A673 (cell line): ENCODE measurements at regions not wholly inside any gene's neighbourhood (a gene's known extent, or its start where the extent isn't known, plus 50 kb on each side); places are given as distances from the start of the nearest gene placed in this dataset.

ENCODE experiments used
- BruUV-seq: library from RNA; stranded (reverse); fragments of 400-500 nt; replicated peaks from 2 replicates; lab custom pipeline; 2021; lab: Mats Ljungman, UMichigan
- CTCF ChIA-PET: fragments of 300-600 bp; sonication (Branson Sonifier 250); formaldehyde crosslinking; loops from one replicate; lab custom pipeline; 2022; ENCODE audit warnings: antibody characterized with exemption; lab: Charles Lee
- POLR2A ChIA-PET: fragments of 300-600 bp; sonication (Branson Sonifier 250); formaldehyde crosslinking; loops from one replicate; lab custom pipeline; 2022; ENCODE audit warnings: antibody characterized with exemption; ENCODE audit not compliant: low non-redundant PET; lab: Charles Lee
- DNase-seq: peaks from one replicate; pipeline ENCODE4 v3.0.0-alpha.2; 2015; ENCODE audit warnings: low spot score
- H3K27ac ChIP-seq: fragments of 200-600 bp; sonication (generic); 2 replicates; pipeline ENCODE4 v1.5.1; 2016; ENCODE audit warnings: mixed run types, low read depth, mild to moderate bottlenecking, mixed read lengths, antibody characterized with exemption, low read length; ENCODE audit not compliant: poor library complexity, severe bottlenecking
- H3K27me3 ChIP-seq: fragments of 200-600 bp; sonication (generic); replicated peaks from 2 replicates; pipeline ENCODE4 v1.6.1; 2017; ENCODE audit warnings: mixed run types, low read depth, mild to moderate bottlenecking, mixed read lengths, antibody characterized with exemption, low read length; ENCODE audit not compliant: insufficient read depth, poor library complexity
- H3K36me3 ChIP-seq: fragments of 200-600 bp; sonication (generic); 2 replicates; pipeline ENCODE4 v1.6.1; 2016; ENCODE audit warnings: mixed run types, mild to moderate bottlenecking, mixed read lengths, antibody characterized with exemption, low read length; ENCODE audit not compliant: insufficient read depth, poor library complexity, severe bottlenecking
- H3K4me1 ChIP-seq: fragments of 200-600 bp; sonication (generic); 2 replicates; pipeline ENCODE4 v1.6.1; 2017; ENCODE audit warnings: mixed run types, mild to moderate bottlenecking, mixed read lengths, antibody characterized with exemption, low read length; ENCODE audit not compliant: insufficient read depth, poor library complexity, severe bottlenecking
- H3K4me3 ChIP-seq: fragments of 200-600 bp; sonication (generic); 2 replicates; pipeline ENCODE4 v1.5.1; 2016; ENCODE audit warnings: low read depth, mixed run types, mild to moderate bottlenecking, mixed read lengths, low read length; ENCODE audit not compliant: poor library complexity, severe bottlenecking
- H3K9me3 ChIP-seq: fragments of 200-600 bp; sonication (generic); 2 replicates; pipeline ENCODE4 v1.6.1; 2016; ENCODE audit warnings: mixed run types, low read depth, mild to moderate bottlenecking, mixed read lengths, antibody characterized with exemption, low read length; ENCODE audit not compliant: poor library complexity, severe bottlenecking
- CTCF ChIP-seq: fragments of 300-800, 200-600 bp; sonication (generic); conservative IDR thresholded peaks from 2 replicates; pipeline ENCODE4 v1.5.1; 2017; ENCODE audit warnings: low read depth, mild to moderate bottlenecking, antibody characterized with exemption, low read length, moderate library complexity, mixed read lengths
- EZH2 ChIP-seq: fragments of 200-600 bp; sonication (generic); IDR thresholded peaks from 2 replicates; pipeline ENCODE4 v1.6.1; 2017; ENCODE audit warnings: borderline replicate concordance, low read depth, mild to moderate bottlenecking, mixed read lengths, antibody characterized with exemption, low read length; ENCODE audit not compliant: poor library complexity, severe bottlenecking
- intact Hi-C: fragments of 100-400 bp; cut with micrococcal nuclease; formaldehyde crosslinking; loops from one replicate; pipeline ENCODE4 v1.10.0; 2022; ENCODE audit not compliant: unreplicated experiment

DNA sequence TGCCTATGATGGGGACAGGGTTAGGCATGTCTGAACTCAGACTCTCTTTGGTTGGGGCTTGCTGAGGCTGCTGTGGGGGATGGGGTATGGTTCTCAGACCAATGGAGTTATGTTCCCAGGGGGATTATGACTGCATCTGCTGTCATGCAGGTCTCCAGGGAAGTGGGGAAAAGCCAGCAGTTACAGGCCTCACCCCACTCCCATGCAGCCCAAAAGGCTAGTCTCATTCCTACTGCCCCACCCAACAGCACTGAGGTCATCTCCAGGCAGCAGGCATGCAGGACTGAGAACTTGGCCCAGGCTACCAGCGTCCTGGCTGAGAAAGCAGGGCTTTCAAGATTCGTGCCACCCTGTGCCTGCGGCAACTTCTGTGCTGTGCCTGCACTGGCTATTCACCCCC is 373.3 kb downstream of the HTR7 start:
- no peak for DNase-seq
- no peaks in the 10 kb centered on the region for H3K36me3 ChIP-seq
- H3K9me3 ChIP-seq = no peaks in the 10 kb centered on the region
- no peak overlapping the region for H3K4me3 ChIP-seq
- H3K27ac ChIP-seq = no peak overlapping the region
- H3K4me1 ChIP-seq = no peaks in the 10 kb centered on the region
- BruUV-seq = no TSS peak
- H3K27me3 ChIP-seq = peaks cover 6% of the 10 kb centered on the region
- intact Hi-C loops = no loop called here
- ChIA-PET CTCF (no interaction called here), POLR2A (no interaction called here)
- no peak for TF ChIP-seq EZH2

GRCh38 chr10:90494183-90494582 is 363.7 kb downstream of the HTR7 start:
- Histone ChIP-seq H3K4me1 (no peaks in the 10 kb centered on the region), H3K9me3 (peaks cover 8% of the 10 kb centered on the region), H3K27ac (no peak overlapping the region), H3K4me3 (no peak overlapping the region), H3K27me3 (no peaks in the 10 kb centered on the region), H3K36me3 (no peaks in the 10 kb centered on the region)
- ChIA-PET CTCF (no interaction called here), POLR2A (no interaction called here)
- intact Hi-C loops = no loop called here
- no peak for TF ChIP-seq EZH2
- no peak for TF ChIP-seq CTCF
- DNase-seq = no peak
- no TSS peak for BruUV-seq

DNA sequence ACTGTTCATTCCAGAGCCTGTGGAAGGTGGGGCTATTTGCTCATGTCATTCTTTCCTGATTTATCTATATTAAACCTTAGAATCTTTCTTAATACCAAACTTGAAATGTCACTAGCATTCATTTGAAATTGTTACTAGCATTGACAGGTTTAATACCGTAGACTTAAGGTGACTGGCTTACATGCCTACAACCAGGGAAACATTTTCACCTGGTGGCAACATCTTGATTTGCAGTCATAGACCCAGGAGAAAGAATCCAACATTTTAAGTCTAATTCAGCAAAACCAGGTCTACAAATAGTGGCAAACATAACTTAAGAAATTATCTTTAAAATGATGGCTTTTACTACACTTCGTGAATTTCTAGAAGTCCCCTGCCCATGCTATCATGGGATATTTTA is 353.7 kb downstream of the HTR7 start:
- CTCF ChIA-PET = no interaction called here
- intact Hi-C loops = no loop called here
- no peaks in the 10 kb centered on the region for H3K27me3 ChIP-seq
- H3K4me1 ChIP-seq = no peaks in the 10 kb centered on the region
- no peak overlapping the region for H3K27ac ChIP-seq
- DNase-seq = no peak
- POLR2A ChIA-PET = no interaction called here
- TF ChIP-seq CTCF (no peak), EZH2 (no peak)
- H3K36me3 ChIP-seq = no peaks in the 10 kb centered on the region
- BruUV-seq = no TSS peak
- H3K4me3 ChIP-seq = no peak overlapping the region
- H3K9me3 ChIP-seq = no peaks in the 10 kb centered on the region

- Histone ChIP-seq H3K9me3 (no peaks in the 10 kb centered on the region), H3K27ac (no peak overlapping the region), H3K4me1 (no peaks in the 10 kb centered on the region), H3K36me3 (no peaks in the 10 kb centered on the region), H3K4me3 (no peak overlapping the region), H3K27me3 (peaks cover 5% of the 10 kb centered on the region)
- no TSS peak for BruUV-seq
- DNase-seq = no peak
- POLR2A ChIA-PET = no interaction called here
- CTCF ChIA-PET = no interaction called here
- TF ChIP-seq EZH2 (no peak), CTCF (no peak)
- intact Hi-C loops = no loop called here
These were observed 331.1 kb downstream of the HTR7 start for GRCh38 chr10:90526721-90527120.
